ENCODE measurements at regions not wholly inside any gene's neighbourhood (a gene's known extent, or its start where the extent isn't known, plus 50 kb on each side); places are given as distances from the start of the nearest gene placed in this dataset.

GRCh38 chr6:126530775-126531174 lies 190.9 kb downstream of the CENPW start:
- Histone ChIP-seq H3F3A (ENCODE audit: control insufficient read depth, insufficient read depth) (no peaks in the 10 kb centered on the region), H3K4me3 (ENCODE audit: low read length) (no peak overlapping the region), H3K9me3 (ENCODE audit: control insufficient read depth, insufficient read depth, low read length) (no peaks in the 10 kb centered on the region), H3K9me2 (replicated peaks; ENCODE audit: control insufficient read depth, low read length) (no peaks in the 10 kb centered on the region), H3K79me2 (ENCODE audit: control insufficient read depth, low read length) (no peaks in the 10 kb centered on the region), H4K20me1 (ENCODE audit: control insufficient read depth, insufficient read depth, low read depth, low read length) (no peaks in the 10 kb centered on the region), H3K27ac (ENCODE audit: low read depth, low read length) (no peak overlapping the region), H3K27me3 (ENCODE audit: control insufficient read depth, low read length) (no peaks in the 10 kb centered on the region), H3K36me3 (ENCODE audit: control insufficient read depth, low read length) (no peaks in the 10 kb centered on the region), H3K4me1 (ENCODE audit: control insufficient read depth, low read length) (no peaks in the 10 kb centered on the region), H3K4me2 (ENCODE audit: low read length) (no peak overlapping the region)
- TF ChIP-seq CTCF (IDR thresholded peaks at IDR 0.05; ENCODE audit: low read depth, low read length, poor library complexity, severe bottlenecking) (no peak), EZH2phosphoT487 (IDR thresholded peaks at IDR 0.05; ENCODE audit: borderline replicate concordance, low read length) (no peak)

- H3K4me3 ChIP-seq (ENCODE audit: low read length), result no peak overlapping the region
- no peak overlapping the region for H3K27ac ChIP-seq (ENCODE audit: low read depth, low read length)
- no peaks in the 10 kb centered on the region for H3K4me1 ChIP-seq (ENCODE audit: control insufficient read depth, low read length)
- H3F3A ChIP-seq (ENCODE audit: control insufficient read depth, insufficient read depth), result no peaks in the 10 kb centered on the region
- no peaks in the 10 kb centered on the region for H3K79me2 ChIP-seq (ENCODE audit: control insufficient read depth, low read length)
- 0 out of 2 replicates have a peak, but pooled peaks cover under 1% of the 10 kb centered on the region for H3K27me3 ChIP-seq (ENCODE audit: control insufficient read depth, low read length)
- no peaks in the 10 kb centered on the region for H3K9me3 ChIP-seq (ENCODE audit: control insufficient read depth, insufficient read depth, low read length)
- H4K20me1 ChIP-seq (ENCODE audit: control insufficient read depth, insufficient read depth, low read depth, low read length), result no peaks in the 10 kb centered on the region
- no peaks in the 10 kb centered on the region for H3K9me2 ChIP-seq (replicated peaks; ENCODE audit: control insufficient read depth, low read length)
- TF ChIP-seq CTCF (IDR thresholded peaks at IDR 0.05; ENCODE audit: low read depth, low read length, poor library complexity, severe bottlenecking), result no peak
- TF ChIP-seq EZH2phosphoT487 (IDR thresholded peaks at IDR 0.05; ENCODE audit: borderline replicate concordance, low read length), result no peak
- no peak overlapping the region for H3K4me2 ChIP-seq (ENCODE audit: low read length)
- no peaks in the 10 kb centered on the region for H3K36me3 ChIP-seq (ENCODE audit: control insufficient read depth, low read length)
Measured at GRCh38 chr6:126531286-126531685, 191.4 kb downstream of the CENPW start.

- no peak overlapping the region for H3K4me2 ChIP-seq (ENCODE audit: low read length)
- no peak overlapping the region for H3K4me3 ChIP-seq (ENCODE audit: low read length)
- no peaks in the 10 kb centered on the region for H3K9me2 ChIP-seq (replicated peaks; ENCODE audit: control insufficient read depth, low read length)
- no peaks in the 10 kb centered on the region for H3K79me2 ChIP-seq (ENCODE audit: control insufficient read depth, low read length)
- no peaks in the 10 kb centered on the region for H3K4me1 ChIP-seq (ENCODE audit: control insufficient read depth, low read length)
- no peaks in the 10 kb centered on the region for H4K20me1 ChIP-seq (ENCODE audit: control insufficient read depth, insufficient read depth, low read depth, low read length)
- no peaks in the 10 kb centered on the region for H3F3A ChIP-seq (ENCODE audit: control insufficient read depth, insufficient read depth)
- H3K36me3 ChIP-seq (ENCODE audit: control insufficient read depth, low read length), result no peaks in the 10 kb centered on the region
- TF ChIP-seq EZH2phosphoT487 (IDR thresholded peaks at IDR 0.05; ENCODE audit: borderline replicate concordance, low read length), result no peak
- TF ChIP-seq CTCF (IDR thresholded peaks at IDR 0.05; ENCODE audit: low read depth, low read length, poor library complexity, severe bottlenecking), result no peak
- peaks cover 5% of the 10 kb centered on the region; the same call in 1 of the 2 replicates for H3K27me3 ChIP-seq (ENCODE audit: control insufficient read depth, low read length)
- H3K9me3 ChIP-seq (ENCODE audit: control insufficient read depth, insufficient read depth, low read length), result no peaks in the 10 kb centered on the region
- H3K27ac ChIP-seq (ENCODE audit: low read depth, low read length), result no peak overlapping the region
Measured at GRCh38 chr6:126531840-126532239, 191.9 kb downstream of the CENPW start.
